OCI-LY3 (cell line): ENCODE measurements at regions not wholly inside any gene's neighbourhood (a gene's known extent, or its start where the extent isn't known, plus 50 kb on each side); places are given as distances from the start of the nearest gene placed in this dataset.

Experiments used
- H2AFZ ChIP-seq: fragments of 200-600, 300-600 bp; shearing (Covaris generic); 2 replicates; pipeline ENCODE4 v1.6.0; 2014; ENCODE audit warnings: antibody characterized with exemption, low read depth, low read length
- H3K27ac ChIP-seq: fragments of 200-600, 300-600 bp; sonication (generic); 2 replicates; pipeline ENCODE4 v1.5.1; 2014; ENCODE audit warnings: mild to moderate bottlenecking, low read length, moderate library complexity, mixed read lengths
- H3K27me3 ChIP-seq: fragments of 200-600, 300-600 bp; sonication (generic); 2 replicates; pipeline ENCODE4 v1.6.1; 2014; ENCODE audit warnings: low read depth, low read length, mixed read lengths
- H3K36me3 ChIP-seq: fragments of 200-600, 300-600 bp; sonication (generic); replicated peaks from 2 replicates; pipeline ENCODE3; 2014; ENCODE audit warnings: low read depth, low read length, mixed read lengths
- H3K4me1 ChIP-seq: fragments of 300-600, 200-600 bp; sonication (generic); 2 replicates; pipeline ENCODE4 v1.6.1; 2014; ENCODE audit warnings: low read length, mixed read lengths
- H3K4me2 ChIP-seq: fragments of 200-600, 300-600 bp; sonication (generic); 2 replicates; pipeline ENCODE4 v1.6.1; 2014; ENCODE audit warnings: low read length, mixed read lengths
- H3K4me3 ChIP-seq: fragments of 300-600, 200-600 bp; sonication (generic); 2 replicates; pipeline ENCODE4 v1.5.1; 2014; ENCODE audit warnings: antibody characterized with exemption, mild to moderate bottlenecking, low read length, moderate library complexity
- H3K79me2 ChIP-seq: fragments of 300-600, 200-600 bp; shearing (Covaris generic); 2 replicates; pipeline ENCODE4 v1.6.1; 2014; ENCODE audit warnings: mild to moderate bottlenecking, low read length, mixed read lengths
- H3K9ac ChIP-seq: fragments of 300-600, 200-600 bp; shearing (Covaris generic); 2 replicates; pipeline ENCODE4 v1.6.0; 2014; ENCODE audit warnings: mild to moderate bottlenecking, low read length, moderate library complexity
- H3K9me3 ChIP-seq: fragments of 200-600, 300-600 bp; shearing (Covaris generic); 2 replicates; pipeline ENCODE4 v1.6.1; 2014; ENCODE audit warnings: low read length, mixed read lengths; ENCODE audit not compliant: insufficient read depth
- H4K20me1 ChIP-seq: fragments of 200-600, 300-600 bp; sonication (generic); 2 replicates; pipeline ENCODE4 v1.6.1; 2016; ENCODE audit warnings: low read length, mixed read lengths; ENCODE audit not compliant: insufficient read depth
- CTCF ChIP-seq: fragments of 200-600, 300-600 bp; sonication (generic); IDR thresholded peaks from 2 replicates; pipeline ENCODE4 v1.5.1; 2014; ENCODE audit warnings: antibody characterized with exemption, low read length, low read depth
- EZH2phosphoT487 ChIP-seq: fragments of 200-600 bp; shearing (Covaris generic); IDR thresholded peaks from 2 replicates; pipeline ENCODE4 v1.6.1; 2018; ENCODE audit warnings: antibody characterized with exemption, mixed run types, low read depth

- Histone ChIP-seq H3K4me1 (peaks cover 19% of the 10 kb centered on the region), H4K20me1 (no peaks in the 10 kb centered on the region), H3K27me3 (no peaks in the 10 kb centered on the region), H3K79me2 (no peaks in the 10 kb centered on the region), H2AFZ (no peak overlapping the region), H3K9ac (no peak overlapping the region), H3K4me3 (no peak overlapping the region), H3K27ac (no peak overlapping the region), H3K9me3 (peaks cover 12% of the 10 kb centered on the region; the same call in 1 of the 2 replicates), H3K4me2 (no peak overlapping the region), H3K36me3 (peaks cover 13% of the 10 kb centered on the region)
- TF ChIP-seq EZH2phosphoT487 (no peak), CTCF (no peak)
Measured at GRCh38 chr3:152043620-152044019, 170.2 kb downstream of the SUCNR1 start.

- Histone ChIP-seq H2AFZ (no peak overlapping the region), H3K4me1 (peaks cover under 1% of the 10 kb centered on the region; the same call in 1 of the 2 replicates), H3K9me3 (no peaks in the 10 kb centered on the region), H3K4me3 (no peak overlapping the region), H3K27me3 (no peaks in the 10 kb centered on the region), H3K4me2 (no peak overlapping the region), H3K9ac (no peak overlapping the region), H3K36me3 (peaks cover 3% of the 10 kb centered on the region), H3K79me2 (no peaks in the 10 kb centered on the region), H3K27ac (no peak overlapping the region), H4K20me1 (no peaks in the 10 kb centered on the region)
- TF ChIP-seq CTCF = no peak
- TF ChIP-seq EZH2phosphoT487 = no peak
Measured at GRCh38 chr3:152046280-152046679, 172.8 kb downstream of the SUCNR1 start.

DNA sequence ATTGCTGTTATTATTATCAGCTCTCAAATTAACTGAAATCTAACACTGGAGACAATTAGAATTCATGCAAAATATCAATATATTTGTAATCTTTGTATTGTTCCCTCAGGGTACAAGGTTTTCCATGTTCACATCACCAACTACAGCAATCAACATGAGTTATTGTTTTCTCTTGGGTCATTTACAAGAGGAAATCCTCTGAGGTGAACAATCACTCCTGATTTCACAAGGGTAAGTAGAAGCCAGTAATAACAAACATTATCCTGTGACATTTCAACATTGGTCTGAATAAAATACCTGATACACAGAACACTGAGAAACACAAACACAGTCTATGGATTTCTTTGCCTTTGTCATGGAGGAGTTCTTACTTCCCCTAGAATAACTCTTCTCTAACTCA, 174.0 kb downstream of the SUCNR1 start:
- no peak overlapping the region for H3K9ac ChIP-seq
- no peaks in the 10 kb centered on the region for H3K36me3 ChIP-seq
- no peak overlapping the region for H3K27ac ChIP-seq
- no peaks in the 10 kb centered on the region for H3K9me3 ChIP-seq
- H3K27me3 ChIP-seq = no peaks in the 10 kb centered on the region
- no peak overlapping the region for H3K4me3 ChIP-seq
- TF ChIP-seq EZH2phosphoT487 (no peak), CTCF (no peak)
- H4K20me1 ChIP-seq = no peaks in the 10 kb centered on the region
- no peak overlapping the region for H3K4me2 ChIP-seq
- no peaks in the 10 kb centered on the region for H3K79me2 ChIP-seq
- H2AFZ ChIP-seq = no peak overlapping the region
- peaks cover 12% of the 10 kb centered on the region for H3K4me1 ChIP-seq

DNA sequence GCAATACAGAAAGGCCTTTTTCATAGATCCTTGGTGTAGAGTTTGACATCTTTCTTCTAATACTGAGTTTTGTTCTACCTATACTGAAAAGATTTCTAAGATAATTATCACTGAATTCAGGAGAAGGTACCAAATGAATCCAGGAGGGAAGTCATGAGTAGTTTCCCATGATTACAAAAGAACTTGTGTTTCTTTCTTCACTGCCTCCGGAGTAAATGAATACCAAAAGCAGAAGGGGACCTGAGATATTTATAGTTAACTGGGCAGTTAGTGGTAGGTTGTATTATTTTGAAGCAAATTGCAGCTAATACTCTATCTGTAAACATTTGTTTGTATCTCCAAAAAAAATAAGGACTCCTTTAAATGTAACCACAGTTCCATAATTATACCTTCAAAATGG, 175.4 kb downstream of the SUCNR1 start:
- H3K4me3 ChIP-seq = no peak overlapping the region
- H3K9ac ChIP-seq = no peak overlapping the region
- H2AFZ ChIP-seq = no peak overlapping the region

More for the DNA sequence above, 175.4 kb downstream of the SUCNR1 start:
- TF ChIP-seq CTCF (no peak), EZH2phosphoT487 (no peak)
- H3K4me2 ChIP-seq = no peak overlapping the region
- H4K20me1 ChIP-seq = no peaks in the 10 kb centered on the region
- peaks cover 13% of the 10 kb centered on the region for H3K4me1 ChIP-seq
- no peaks in the 10 kb centered on the region for H3K79me2 ChIP-seq
- H3K27ac ChIP-seq = no peak overlapping the region
- H3K9me3 ChIP-seq = no peaks in the 10 kb centered on the region
- no peaks in the 10 kb centered on the region for H3K36me3 ChIP-seq
- H3K27me3 ChIP-seq = no peaks in the 10 kb centered on the region
